ENCODE measurements at regions not wholly inside any gene's neighbourhood (a gene's known extent, or its start where the extent isn't known, plus 50 kb on each side); places are given as distances from the start of the nearest gene placed in this dataset.
"Not testable (repeated sequence)": the region's sequence is repeated elsewhere in the genome, so short reads cannot be mapped to it uniquely, and the experiment has no call there.

DNA sequence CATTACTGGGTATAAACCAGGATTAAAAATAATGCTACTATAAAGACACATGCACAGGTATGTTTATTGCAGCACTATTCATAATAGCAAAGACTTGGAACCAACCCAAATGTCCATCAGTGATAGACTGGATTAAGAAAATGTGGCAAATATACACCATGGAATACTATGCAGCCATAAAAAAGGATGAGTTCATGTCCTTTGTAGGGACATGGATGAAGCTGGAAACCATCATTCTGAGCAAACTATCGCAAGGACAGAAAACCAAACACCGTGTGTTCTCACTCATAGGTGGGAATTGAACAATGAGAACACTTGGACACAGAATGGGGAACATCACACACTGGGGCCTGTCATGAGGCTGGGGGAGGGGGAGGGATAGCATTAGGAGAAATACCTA, 233.4 kb upstream of the PRSS16 start:
- TF ChIP-seq RAD21 (conservative IDR thresholded peaks at IDR 0.05 in 1 of 2, IDR thresholded peaks at IDR 0.05 in 1 of 2); CHD2 (IDR thresholded peaks at IDR 0.05; ENCODE audit: low read length, partially characterized antibody); EHMT2 (IDR thresholded peaks at IDR 0.05; ENCODE audit: low read depth); POLR2A (IDR thresholded peaks at IDR 0.05; ENCODE audit: low read length); EP300 (IDR thresholded peaks at IDR 0.05); NFE2L2 (conservative IDR thresholded peaks at IDR 0.05; ENCODE audit: low read length): not testable (repeated sequence)
- TF ChIP-seq, protein P1, sequence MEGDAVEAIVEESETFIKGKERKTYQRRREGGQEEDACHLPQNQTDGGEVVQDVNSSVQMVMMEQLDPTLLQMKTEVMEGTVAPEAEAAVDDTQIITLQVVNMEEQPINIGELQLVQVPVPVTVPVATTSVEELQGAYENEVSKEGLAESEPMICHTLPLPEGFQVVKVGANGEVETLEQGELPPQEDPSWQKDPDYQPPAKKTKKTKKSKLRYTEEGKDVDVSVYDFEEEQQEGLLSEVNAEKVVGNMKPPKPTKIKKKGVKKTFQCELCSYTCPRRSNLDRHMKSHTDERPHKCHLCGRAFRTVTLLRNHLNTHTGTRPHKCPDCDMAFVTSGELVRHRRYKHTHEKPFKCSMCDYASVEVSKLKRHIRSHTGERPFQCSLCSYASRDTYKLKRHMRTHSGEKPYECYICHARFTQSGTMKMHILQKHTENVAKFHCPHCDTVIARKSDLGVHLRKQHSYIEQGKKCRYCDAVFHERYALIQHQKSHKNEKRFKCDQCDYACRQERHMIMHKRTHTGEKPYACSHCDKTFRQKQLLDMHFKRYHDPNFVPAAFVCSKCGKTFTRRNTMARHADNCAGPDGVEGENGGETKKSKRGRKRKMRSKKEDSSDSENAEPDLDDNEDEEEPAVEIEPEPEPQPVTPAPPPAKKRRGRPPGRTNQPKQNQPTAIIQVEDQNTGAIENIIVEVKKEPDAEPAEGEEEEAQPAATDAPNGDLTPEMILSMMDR (IDR thresholded peaks at IDR 0.05): not testable (repeated sequence)
- TF ChIP-seq, protein P2, sequence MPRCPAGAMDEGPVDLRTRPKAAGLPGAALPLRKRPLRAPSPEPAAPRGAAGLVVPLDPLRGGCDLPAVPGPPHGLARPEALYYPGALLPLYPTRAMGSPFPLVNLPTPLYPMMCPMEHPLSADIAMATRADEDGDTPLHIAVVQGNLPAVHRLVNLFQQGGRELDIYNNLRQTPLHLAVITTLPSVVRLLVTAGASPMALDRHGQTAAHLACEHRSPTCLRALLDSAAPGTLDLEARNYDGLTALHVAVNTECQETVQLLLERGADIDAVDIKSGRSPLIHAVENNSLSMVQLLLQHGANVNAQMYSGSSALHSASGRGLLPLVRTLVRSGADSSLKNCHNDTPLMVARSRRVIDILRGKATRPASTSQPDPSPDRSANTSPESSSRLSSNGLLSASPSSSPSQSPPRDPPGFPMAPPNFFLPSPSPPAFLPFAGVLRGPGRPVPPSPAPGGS (IDR thresholded peaks at IDR 0.05): not testable (repeated sequence)

Data from A549 (cell line).